GM10248 (cell line): ENCODE measurements at regions not wholly inside any gene's neighbourhood (a gene's known extent, or its start where the extent isn't known, plus 50 kb on each side); places are given as distances from the start of the nearest gene placed in this dataset.

Experiments
- CTCF ChIA-PET: fragments of 300-600 bp; sonication (Branson Sonifier 250); formaldehyde crosslinking; extraction: SDS; loops from one replicate; lab custom pipeline; 2021; ENCODE audit warnings: antibody characterized with exemption; lab: Yijun Ruan, JAX
- POLR2A ChIA-PET: fragments of 350-650 bp; sonication (Branson Sonifier 250); formaldehyde crosslinking; extraction: SDS; loops from one replicate; lab custom pipeline; 2020; ENCODE audit warnings: antibody characterized with exemption; lab: Yijun Ruan, JAX
- DNase-seq: peaks from one replicate; pipeline ENCODE4 v3.0.0; 2012; ENCODE audit errors: extremely low spot score
- CTCF ChIP-seq: IDR thresholded peaks from 2 replicates; pipeline ENCODE4 v1.5.1; 2012; ENCODE audit warnings: mild to moderate bottlenecking, low read depth; ENCODE audit errors: extremely low read depth, missing control alignments, control extremely low read depth

GRCh38 chr2:79432731-79433146 lies 80.1 kb upstream of the CTNNA2 start:
- no peak for DNase-seq
- TF ChIP-seq CTCF: no peak
- POLR2A ChIA-PET: no interaction called here

GRCh38 chr2:79428745-79429144 lies 84.1 kb upstream of the CTNNA2 start:
- CTCF ChIA-PET: no interaction called here

More at GRCh38 chr2:79432731-79433146, 80.1 kb upstream of the CTNNA2 start:
- CTCF ChIA-PET: interaction anchor here (1.5 kb wide), 1 partner anchor 9 kb away, joined by 3 read pairs; no protein-coding TSS in a partner anchor

GRCh38 chr2:79414690-79415089 lies 98.2 kb upstream of the CTNNA2 start:
- no peak for DNase-seq
- no peak for TF ChIP-seq CTCF
- CTCF ChIA-PET: no interaction called here
- POLR2A ChIA-PET: no interaction called here

More at GRCh38 chr2:79428745-79429144, 84.1 kb upstream of the CTNNA2 start:
- POLR2A ChIA-PET: no interaction called here
- no peak for DNase-seq
- TF ChIP-seq CTCF: no peak

- no peak for TF ChIP-seq CTCF
- ChIA-PET POLR2A (no interaction called here), CTCF (no interaction called here)
- no peak for DNase-seq
Observed at GRCh38 chr2:79394485-79394859, 118.4 kb upstream of the CTNNA2 start.

GRCh38 chr2:79393806-79394484 lies 118.9 kb upstream of the CTNNA2 start:
- ChIA-PET POLR2A (no interaction called here), CTCF (no interaction called here)
- no peak for TF ChIP-seq CTCF
- no peak for DNase-seq

- POLR2A ChIA-PET: no interaction called here
- CTCF ChIA-PET: no interaction called here
Observed at GRCh38 chr2:79393107-79393685, 119.7 kb upstream of the CTNNA2 start.

More at GRCh38 chr2:79393107-79393685, 119.7 kb upstream of the CTNNA2 start:
- no peak for DNase-seq
- no peak for TF ChIP-seq CTCF
